ENCODE measurements at regions not wholly inside any gene's neighbourhood (a gene's known extent, or its start where the extent isn't known, plus 50 kb on each side); places are given as distances from the start of the nearest gene placed in this dataset.

DNA sequence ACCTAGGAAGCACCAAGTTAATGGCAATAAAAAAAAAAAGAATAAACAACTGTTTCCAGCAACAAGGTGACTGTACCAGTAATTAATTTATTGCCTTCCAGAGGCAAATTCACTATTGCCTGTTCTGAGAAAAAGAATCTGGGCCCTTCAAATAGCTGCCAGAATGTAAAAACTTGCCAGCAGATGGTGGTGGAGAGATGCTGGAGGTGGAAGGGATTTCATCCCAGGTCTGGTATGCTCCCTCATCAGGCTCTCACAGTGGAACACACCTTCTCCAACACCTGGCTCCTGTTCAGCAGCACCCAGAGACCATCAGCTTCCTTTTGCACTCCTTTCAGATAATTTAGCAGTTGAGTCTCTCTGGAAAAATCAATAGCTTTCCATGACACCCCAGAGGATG, 792.9 kb upstream of the ADAMTS5 start:
- TF ChIP-seq, protein P1, sequence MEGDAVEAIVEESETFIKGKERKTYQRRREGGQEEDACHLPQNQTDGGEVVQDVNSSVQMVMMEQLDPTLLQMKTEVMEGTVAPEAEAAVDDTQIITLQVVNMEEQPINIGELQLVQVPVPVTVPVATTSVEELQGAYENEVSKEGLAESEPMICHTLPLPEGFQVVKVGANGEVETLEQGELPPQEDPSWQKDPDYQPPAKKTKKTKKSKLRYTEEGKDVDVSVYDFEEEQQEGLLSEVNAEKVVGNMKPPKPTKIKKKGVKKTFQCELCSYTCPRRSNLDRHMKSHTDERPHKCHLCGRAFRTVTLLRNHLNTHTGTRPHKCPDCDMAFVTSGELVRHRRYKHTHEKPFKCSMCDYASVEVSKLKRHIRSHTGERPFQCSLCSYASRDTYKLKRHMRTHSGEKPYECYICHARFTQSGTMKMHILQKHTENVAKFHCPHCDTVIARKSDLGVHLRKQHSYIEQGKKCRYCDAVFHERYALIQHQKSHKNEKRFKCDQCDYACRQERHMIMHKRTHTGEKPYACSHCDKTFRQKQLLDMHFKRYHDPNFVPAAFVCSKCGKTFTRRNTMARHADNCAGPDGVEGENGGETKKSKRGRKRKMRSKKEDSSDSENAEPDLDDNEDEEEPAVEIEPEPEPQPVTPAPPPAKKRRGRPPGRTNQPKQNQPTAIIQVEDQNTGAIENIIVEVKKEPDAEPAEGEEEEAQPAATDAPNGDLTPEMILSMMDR (IDR thresholded peaks at IDR 0.05): no peak
- TF ChIP-seq POLR2A (IDR thresholded peaks at IDR 0.05): no peak
